A549 (cell line): ENCODE measurements at regions not wholly inside any gene's neighbourhood (a gene's known extent, or its start where the extent isn't known, plus 50 kb on each side); places are given as distances from the start of the nearest gene placed in this dataset.

ENCODE experiments used
- ATAC-seq, 2 experiments: fragments of 200-7000 bp in 1 of 2; fragments of >200 bp in 1 of 2; cut with Nextera tagmentation in 1 of 2; cut with Tn5 transposase in 1 of 2; 3 replicates each; pipeline versions ENCODE4 v1.8.0 to v1.9.1; 2018 to 2020; ENCODE audit warnings: mild to moderate bottlenecking in 1 of 2, moderate library complexity in 1 of 2
- CTCF ChIA-PET: fragments of 300-600 bp; sonication (Branson Sonifier 250); formaldehyde crosslinking; extraction: SDS; loops from one replicate; lab custom pipeline; 2021; ENCODE audit warnings: antibody characterized with exemption, inconsistent platforms; lab: Yijun Ruan, JAX
- POLR2A ChIA-PET: fragments of 350-600 bp; formaldehyde crosslinking; extraction: SDS; loops from one replicate; lab custom pipeline; 2021; ENCODE audit warnings: antibody characterized with exemption, inconsistent platforms; lab: Yijun Ruan, JAX
- DNase-seq, 2 experiments: peaks; one replicate each; pipeline versions ENCODE4 v3.0.0 to v3.0.0-alpha.2; 2011 to 2016; ENCODE audit warnings: low read depth in 1 of 2, low spot score in 1 of 2
- FAIRE-seq: peaks from 2 replicates; lab custom pipeline; 2011; peaks lifted over from hg19 to GRCh38; lab: Jason Lieb, UNC
- H3K27ac ChIP-seq, 2 experiments: fragments of >200 bp; sonication (Bioruptor Twin); formaldehyde crosslinking; 3 replicates each; pipeline ENCODE4 v1.5.1; 2016 to 2017
- H3K4me1 ChIP-seq: fragments of >200 bp; sonication (Bioruptor Twin); formaldehyde crosslinking; 3 replicates; pipeline ENCODE4 v1.6.1; 2016
- H3K4me2 ChIP-seq: fragments of >200 bp; sonication (Bioruptor Twin); formaldehyde crosslinking; 3 replicates; pipeline ENCODE4 v1.6.1; 2016
- H3K4me3 ChIP-seq: fragments of >200 bp; sonication (Bioruptor Twin); formaldehyde crosslinking; 3 replicates; pipeline ENCODE4 v1.5.1; 2016
- H3K9me3 ChIP-seq: fragments of >200 bp; sonication (Bioruptor Twin); formaldehyde crosslinking; 3 replicates; pipeline ENCODE4 v1.6.1; 2016
- BHLHE40 ChIP-seq: IDR thresholded peaks from 2 replicates; pipeline ENCODE4 v1.6.1; 2012; ENCODE audit warnings: low read depth, low read length, inconsistent platforms
- CBX2 ChIP-seq: fragments of 200-600 bp; sonication (generic); IDR thresholded peaks from 2 replicates; pipeline ENCODE4 v1.6.1; 2016; ENCODE audit warnings: low read depth, mild to moderate bottlenecking, borderline replicate concordance
- CEBPB ChIP-seq, 2 experiments: fragments of >200 bp in 1 of 2; sonication (Bioruptor Twin) in 1 of 2; formaldehyde crosslinking in 1 of 2; IDR thresholded peaks; 2 replicates each; pipeline ENCODE4 v1.6.1; 2012 to 2016
- EHF ChIP-seq: fragments of 250-450 bp; sonication (Bioruptor Pico); IDR thresholded peaks from 2 replicates; pipeline ENCODE4 v1.5.0; 2020; ENCODE audit warnings: mild to moderate bottlenecking
- EHMT2 ChIP-seq: fragments of 200-600 bp; sonication (generic); IDR thresholded peaks from 2 replicates; pipeline ENCODE4 v1.6.1; 2016; ENCODE audit warnings: antibody characterized with exemption, low read depth, mild to moderate bottlenecking, moderate library complexity
- EP300 ChIP-seq, 2 experiments: fragments of >200 bp; sonication (Bioruptor Twin); formaldehyde crosslinking; IDR thresholded peaks; 2 replicates in 1 of 2; 3 replicates in 1 of 2; pipeline ENCODE4 v1.6.1; 2016 to 2017
- FOSL2 ChIP-seq, 2 experiments: fragments of 450-650 bp in 1 of 2; fragments of >200 bp in 1 of 2; sonication (Bioruptor Twin) in 1 of 2; formaldehyde crosslinking; IDR thresholded peaks; 2 replicates each; pipeline versions ENCODE4 v1.5.0 to v1.6.1; 2016 to 2020; ENCODE audit warnings: mild to moderate bottlenecking in 1 of 2, moderate library complexity in 1 of 2
- HEYL ChIP-seq: fragments of 250-450 bp; sonication (Bioruptor Pico); IDR thresholded peaks from 2 replicates; pipeline ENCODE4 v1.8.0; 2021; ENCODE audit warnings: mild to moderate bottlenecking, moderate library complexity
- HOXA7 ChIP-seq: fragments of 250-450 bp; sonication (Bioruptor Pico); IDR thresholded peaks from 2 replicates; pipeline ENCODE4 v1.5.0; 2020; ENCODE audit warnings: mild to moderate bottlenecking, moderate library complexity
- HOXB13 ChIP-seq: fragments of 250-450 bp; sonication (Bioruptor Pico); IDR thresholded peaks from 2 replicates; pipeline ENCODE4 v1.5.0; 2020; ENCODE audit warnings: low read depth, mild to moderate bottlenecking, moderate library complexity
- HOXB5 ChIP-seq: fragments of 250-450 bp; sonication (Bioruptor Pico); IDR thresholded peaks from 2 replicates; pipeline ENCODE4 v1.5.0; 2020; ENCODE audit warnings: mild to moderate bottlenecking, moderate library complexity
- KDM1A ChIP-seq: fragments of 200-600 bp; sonication (generic); IDR thresholded peaks from 2 replicates; pipeline ENCODE4 v1.6.1; 2016; ENCODE audit warnings: low read depth, mild to moderate bottlenecking
- MAFK ChIP-seq: fragments of 450-650 bp; IDR thresholded peaks from 2 replicates; pipeline ENCODE4 v1.6.1; 2014; ENCODE audit not compliant: partially characterized antibody
- MAZ ChIP-seq: fragments of 150-350 bp; IDR thresholded peaks from 2 replicates; pipeline ENCODE4 v1.6.1; 2014; ENCODE audit warnings: antibody characterized with exemption, low read depth, low read length, borderline replicate concordance
- MYC ChIP-seq: IDR thresholded peaks from 2 replicates; pipeline ENCODE4 v1.6.1; 2012; ENCODE audit warnings: mild to moderate bottlenecking, inconsistent platforms, low read length, improper control_type of control experiment, borderline replicate concordance
- NFE2L2 ChIP-seq: fragments of 150-350 bp; conservative IDR thresholded peaks from 2 replicates; pipeline ENCODE4 v1.6.1; 2014; ENCODE audit warnings: low read length
- NR3C1 ChIP-seq: fragments of >200 bp; sonication (Bioruptor Twin); formaldehyde crosslinking; IDR thresholded peaks from 3 replicates; pipeline ENCODE4 v1.6.1; 2017
- POLR2A ChIP-seq: IDR thresholded peaks from 2 replicates; pipeline ENCODE4 v1.6.1; 2012; ENCODE audit warnings: mild to moderate bottlenecking, low read length
- RFX5 ChIP-seq: fragments of 450-650 bp; IDR thresholded peaks from 2 replicates; pipeline ENCODE4 v1.7.1; 2014; ENCODE audit warnings: antibody characterized with exemption, mild to moderate bottlenecking, moderate library complexity
- RNF2 ChIP-seq: fragments of 200-600 bp; sonication (generic); IDR thresholded peaks from 2 replicates; pipeline ENCODE4 v1.6.1; 2016; ENCODE audit warnings: low read depth, mild to moderate bottlenecking, antibody characterized with exemption, moderate library complexity, borderline replicate concordance
- SMC3 ChIP-seq: fragments of >200 bp; sonication (Bioruptor Twin); formaldehyde crosslinking; IDR thresholded peaks from 3 replicates; pipeline ENCODE4 v1.6.1; 2018; ENCODE audit warnings: inconsistent platforms
- SREBF2 ChIP-seq: fragments of 450-650 bp; IDR thresholded peaks from 2 replicates; pipeline ENCODE4 v1.6.1; 2014; ENCODE audit warnings: mild to moderate bottlenecking, moderate library complexity
- TP53 ChIP-seq: fragments of 250-450 bp; sonication (Bioruptor Pico); IDR thresholded peaks from 2 replicates; pipeline ENCODE4 v1.5.0; 2021; ENCODE audit warnings: mild to moderate bottlenecking, moderate library complexity
- ZNF302 ChIP-seq: fragments of 250-450 bp; sonication (Bioruptor Pico); IDR thresholded peaks from 2 replicates; pipeline ENCODE4 v1.9.0; 2021; ENCODE audit warnings: inconsistent platforms, mild to moderate bottlenecking, moderate library complexity
- WGBS: methylation state at CpG from one replicate; pipeline ENCODE4 v1.1.6; 2017; ENCODE audit errors: missing lambda C conversion rate; 5-methylcytosine and 5-hydroxymethylcytosine counted together
- TF ChIP-seq, protein P1 (sequence below): fragments of 250-450 bp; sonication (Bioruptor Pico); IDR thresholded peaks from 2 replicates; pipeline ENCODE4 v1.5.0; 2021; ENCODE audit warnings: mild to moderate bottlenecking, moderate library complexity, borderline replicate concordance
- TF ChIP-seq, protein P2 (sequence below): fragments of 250-450 bp; sonication (Bioruptor Pico); IDR thresholded peaks from 2 replicates; pipeline ENCODE4 v1.5.0; 2020; ENCODE audit warnings: low read depth, mild to moderate bottlenecking, moderate library complexity

DNA sequence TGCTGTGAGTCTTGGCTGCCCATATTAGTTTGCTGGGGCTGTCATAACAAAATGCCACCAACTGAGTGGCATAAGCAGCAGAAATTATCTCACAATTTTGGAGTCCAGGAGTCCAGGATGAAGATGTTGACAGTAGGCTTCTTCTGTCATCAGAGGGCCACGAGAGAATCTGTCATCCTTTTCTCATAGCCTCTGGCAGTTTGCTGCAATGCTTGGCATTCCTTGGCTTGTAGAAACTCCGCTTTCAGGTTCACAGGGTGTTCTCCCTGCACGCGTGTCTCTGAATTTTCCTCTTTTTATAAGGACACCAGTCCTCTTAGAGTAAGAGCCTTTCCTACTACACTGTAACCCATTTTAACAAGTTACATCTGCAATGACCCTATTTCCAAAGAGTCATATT lies 838.4 kb downstream of the TFAP2A start (continued):
- TF ChIP-seq, protein P1, sequence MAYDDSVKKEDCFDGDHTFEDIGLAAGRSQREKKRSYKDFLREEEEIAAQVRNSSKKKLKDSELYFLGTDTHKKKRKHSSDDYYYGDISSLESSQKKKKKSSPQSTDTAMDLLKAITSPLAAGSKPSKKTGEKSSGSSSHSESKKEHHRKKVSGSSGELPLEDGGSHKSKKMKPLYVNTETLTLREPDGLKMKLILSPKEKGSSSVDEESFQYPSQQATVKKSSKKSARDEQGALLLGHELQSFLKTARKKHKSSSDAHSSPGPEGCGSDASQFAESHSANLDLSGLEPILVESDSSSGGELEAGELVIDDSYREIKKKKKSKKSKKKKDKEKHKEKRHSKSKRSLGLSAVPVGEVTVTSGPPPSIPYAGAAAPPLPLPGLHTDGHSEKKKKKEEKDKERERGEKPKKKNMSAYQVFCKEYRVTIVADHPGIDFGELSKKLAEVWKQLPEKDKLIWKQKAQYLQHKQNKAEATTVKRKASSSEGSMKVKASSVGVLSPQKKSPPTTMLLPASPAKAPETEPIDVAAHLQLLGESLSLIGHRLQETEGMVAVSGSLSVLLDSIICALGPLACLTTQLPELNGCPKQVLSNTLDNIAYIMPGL (CRISPR knock-in tag), result no peak
- no peak for TF ChIP-seq FOSL2 (IDR thresholded peaks at IDR 0.05)
- TF ChIP-seq FOSL2 (CRISPR knock-in tag; IDR thresholded peaks at IDR 0.05), result no peak
- no peak for TF ChIP-seq NR3C1
- TF ChIP-seq, protein P2, sequence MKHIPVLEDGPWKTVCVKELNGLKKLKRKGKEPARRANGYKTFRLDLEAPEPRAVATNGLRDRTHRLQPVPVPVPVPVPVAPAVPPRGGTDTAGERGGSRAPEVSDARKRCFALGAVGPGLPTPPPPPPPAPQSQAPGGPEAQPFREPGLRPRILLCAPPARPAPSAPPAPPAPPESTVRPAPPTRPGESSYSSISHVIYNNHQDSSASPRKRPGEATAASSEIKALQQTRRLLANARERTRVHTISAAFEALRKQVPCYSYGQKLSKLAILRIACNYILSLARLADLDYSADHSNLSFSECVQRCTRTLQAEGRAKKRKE, result no peak
- TF ChIP-seq CBX2, result no peak
- TF ChIP-seq HOXB5 (CRISPR knock-in tag), result no peak
- no peak for TF ChIP-seq CEBPB (IDR thresholded peaks at IDR 0.05)

DNA sequence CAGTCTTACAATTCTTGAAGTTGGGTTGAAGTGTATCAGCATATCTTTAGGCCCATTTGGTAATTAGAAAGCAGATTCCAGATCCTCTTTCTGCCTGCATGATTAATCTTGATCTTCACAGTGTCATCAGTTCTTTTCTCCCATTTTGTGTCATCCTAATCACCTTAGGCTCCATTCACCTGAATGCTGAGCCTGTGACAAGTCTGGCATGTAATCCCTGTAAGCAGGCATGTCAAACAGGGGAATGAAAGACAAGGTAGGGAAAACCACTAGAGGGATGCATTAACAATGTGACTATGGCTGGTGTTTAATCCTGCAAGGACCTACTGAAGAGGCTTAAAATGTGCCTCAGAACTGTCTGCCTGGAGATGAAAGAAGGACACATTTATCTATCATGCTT lies 848.8 kb downstream of the TFAP2A start:
- ATAC-seq, result no peak
- H3K4me1 ChIP-seq, result no peaks in the 10 kb centered on the region
- TF ChIP-seq MYC (no peak), EHMT2 (no peak), HOXA7 (no peak), MAFK (no peak), RNF2 (no peak), MAZ (no peak)
- TF ChIP-seq, all 56 proteins: peak for 0
- no peak overlapping the region for H3K27ac ChIP-seq
- no peak for DNase-seq
- no peak overlapping the region for H3K4me3 ChIP-seq
- no peak overlapping the region for H3K4me2 ChIP-seq
- POLR2A ChIA-PET, result no interaction called here
- no peaks in the 10 kb centered on the region for H3K9me3 ChIP-seq
- CTCF ChIA-PET, result no interaction called here
- no peak for FAIRE-seq

DNA sequence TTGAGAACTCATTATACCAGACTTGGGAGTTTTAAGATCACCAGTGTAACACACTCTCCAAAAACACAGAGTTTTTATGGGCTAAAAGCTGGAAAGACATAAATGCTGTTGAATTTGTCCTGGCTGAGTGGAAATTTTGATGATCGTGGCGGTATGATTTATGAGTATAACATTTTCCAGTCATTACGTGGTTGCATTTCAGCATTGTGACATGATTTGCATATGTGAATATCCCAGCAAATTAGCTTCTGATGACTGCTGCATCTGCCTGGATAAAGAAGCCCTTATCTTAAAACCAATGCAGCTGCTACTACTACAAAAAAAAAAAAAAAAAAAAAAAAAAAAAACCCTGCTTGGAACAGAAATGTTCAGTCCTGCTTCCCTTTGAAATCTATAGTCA lies 850.9 kb downstream of the TFAP2A start:
- H3K27ac ChIP-seq, result no peak overlapping the region
- POLR2A ChIA-PET, result no interaction called here
- DNase-seq, result no peak
- TF ChIP-seq SREBF2 (no peak), RFX5 (no peak), HOXB13 (CRISPR knock-in tag) (no peak), EP300 (IDR thresholded peaks at IDR 0.05) (no peak), KDM1A (no peak), SMC3 (no peak), POLR2A (no peak), EHF (CRISPR knock-in tag) (no peak), CBX2 (no peak), ZNF302 (CRISPR knock-in tag) (no peak), BHLHE40 (no peak), HEYL (CRISPR knock-in tag) (no peak), NFE2L2 (no peak), TP53 (CRISPR knock-in tag) (no peak)
- TF ChIP-seq, protein P2, result no peak
- TF ChIP-seq, protein P1 (CRISPR knock-in tag), result no peak
- TF ChIP-seq, all 56 proteins: peak for 0
- ATAC-seq, result no peak
- H3K9me3 ChIP-seq, result no peaks in the 10 kb centered on the region
- H3K4me1 ChIP-seq, result no peaks in the 10 kb centered on the region
- H3K4me3 ChIP-seq, result no peak overlapping the region
- CTCF ChIA-PET, result no interaction called here
- WGBS, result 68% methylated on average over 3 of the region's 3 CpGs
- FAIRE-seq, result no peak
- no peak overlapping the region for H3K4me2 ChIP-seq
